ENCODE measurements at regions not wholly inside any gene's neighbourhood (a gene's known extent, or its start where the extent isn't known, plus 50 kb on each side); places are given as distances from the start of the nearest gene placed in this dataset.

- Mint-ChIP-seq H3K36me3 (no peaks in the 10 kb centered on the region), H3K27me3 (ENCODE audit: low read depth) (no peaks in the 10 kb centered on the region), H3K27ac (no peak overlapping the region), H3K4me1 (peaks cover 28% of the 10 kb centered on the region), H3K9me3 (no peaks in the 10 kb centered on the region), H3K4me3 (no peak overlapping the region)
- DNase-seq (ENCODE audit: low spot score) = no peak
- POLR2A ChIA-PET = no interaction called here
- CTCF ChIA-PET = no interaction called here
- TF ChIP-seq ESRRA (CRISPR knock-in tag; IDR thresholded peaks at IDR 0.05; ENCODE audit: borderline replicate concordance) (no peak), SMAD4 (CRISPR knock-in tag; IDR thresholded peaks at IDR 0.05) (no peak), CDX4 (CRISPR knock-in tag; IDR thresholded peaks at IDR 0.05; ENCODE audit: borderline replicate concordance) (no peak), MXD4 (CRISPR knock-in tag; IDR thresholded peaks at IDR 0.05; ENCODE audit: borderline replicate concordance) (no peak), USF1 (CRISPR knock-in tag; IDR thresholded peaks at IDR 0.05) (no peak), ZNF396 (CRISPR knock-in tag; IDR thresholded peaks at IDR 0.05; ENCODE audit: borderline replicate concordance) (no peak), FOXP1 (CRISPR knock-in tag; IDR thresholded peaks at IDR 0.05; ENCODE audit: borderline replicate concordance) (no peak), ZNF263 (CRISPR knock-in tag; IDR thresholded peaks at IDR 0.05; ENCODE audit: low read depth) (no peak), GRHL2 (CRISPR knock-in tag; IDR thresholded peaks at IDR 0.05; ENCODE audit: insufficient replicate concordance, severe bottlenecking) (no peak), ATF6 (CRISPR knock-in tag; IDR thresholded peaks at IDR 0.05) (no peak)
- ATAC-seq = no peak
These were observed 222.8 kb downstream of the TTLL7 start for GRCh38 chr1:83775977-83776603.

GRCh38 chr1:83773059-83773458, 225.9 kb downstream of the TTLL7 start:
- Mint-ChIP-seq H3K4me1 (peaks cover 22% of the 10 kb centered on the region), H3K4me3 (no peak overlapping the region), H3K27ac (no peak overlapping the region), H3K9me3 (no peaks in the 10 kb centered on the region), H3K27me3 (ENCODE audit: low read depth) (no peaks in the 10 kb centered on the region), H3K36me3 (no peaks in the 10 kb centered on the region)
- ChIA-PET POLR2A (no interaction called here), CTCF (no interaction called here)
- DNase-seq (ENCODE audit: low spot score) (no peak), ATAC-seq (no peak)
- no peak for TF ChIP-seq USF1 (CRISPR knock-in tag; IDR thresholded peaks at IDR 0.05)
- TF ChIP-seq ZMAT4 (CRISPR knock-in tag; IDR thresholded peaks at IDR 0.05) = no peak
- TF ChIP-seq STAT6 (CRISPR knock-in tag; conservative IDR thresholded peaks at IDR 0.05; ENCODE audit: low read depth) = no peak
- TF ChIP-seq ARID4B (CRISPR knock-in tag; IDR thresholded peaks at IDR 0.05; ENCODE audit: borderline replicate concordance) = no peak
- no peak for TF ChIP-seq TEAD4 (CRISPR knock-in tag; IDR thresholded peaks at IDR 0.05)
- no peak for TF ChIP-seq CREB1 (CRISPR knock-in tag; IDR thresholded peaks at IDR 0.05)
- no peak for TF ChIP-seq NFE2L1 (CRISPR knock-in tag; IDR thresholded peaks at IDR 0.05)
- TF ChIP-seq ZNF121 (CRISPR knock-in tag; IDR thresholded peaks at IDR 0.05) = no peak
- TF ChIP-seq NFYB (CRISPR knock-in tag; conservative IDR thresholded peaks at IDR 0.05; ENCODE audit: low read depth) = no peak
- TF ChIP-seq ZBTB21 (CRISPR knock-in tag; IDR thresholded peaks at IDR 0.05; ENCODE audit: borderline replicate concordance) = no peak
- no peak for TF ChIP-seq ATF1 (CRISPR knock-in tag; IDR thresholded peaks at IDR 0.05)
